GM23338 (cell line): ENCODE measurements at regions not wholly inside any gene's neighbourhood (a gene's known extent, or its start where the extent isn't known, plus 50 kb on each side); places are given as distances from the start of the nearest gene placed in this dataset.

Source experiments
- ATAC-seq: fragments of 200-7000 bp; cut with Tn5 transposase; 3 replicates; pipeline ENCODE4 v1.9.1; 2020
- DNase-seq: peaks from one replicate; pipeline ENCODE4 v3.0.0-alpha.2; 2015; ENCODE audit warnings: low spot score
- H2AFZ ChIP-seq: fragments of 200-600 bp; sonication (generic); 2 replicates; pipeline ENCODE4 v1.8.0; 2016; ENCODE audit warnings: antibody characterized with exemption, mild to moderate bottlenecking, moderate library complexity
- H3F3A ChIP-seq: fragments of 200-600 bp; sonication (generic); replicated peaks from 2 replicates; pipeline ENCODE4 v1.8.0; 2017; ENCODE audit warnings: antibody characterized with exemption, mixed run types, low read depth
- H3K27ac ChIP-seq: fragments of 200-600 bp; sonication (generic); 2 replicates; pipeline ENCODE4 v1.6.1; 2016; ENCODE audit warnings: low read depth
- H3K27me3 ChIP-seq: fragments of 200-600 bp; sonication (generic); 2 replicates; pipeline ENCODE4 v1.8.0; 2016; ENCODE audit warnings: mild to moderate bottlenecking, mixed run types, moderate library complexity; ENCODE audit not compliant: insufficient read depth
- H3K36me3 ChIP-seq: fragments of 200-600 bp; sonication (generic); 2 replicates; pipeline ENCODE4 v1.8.0; 2016; ENCODE audit warnings: mild to moderate bottlenecking; ENCODE audit not compliant: insufficient read depth
- H3K4me1 ChIP-seq: fragments of 200-600 bp; sonication (generic); 2 replicates; pipeline ENCODE4 v1.8.0; 2016; ENCODE audit warnings: mild to moderate bottlenecking, moderate library complexity; ENCODE audit not compliant: insufficient read depth
- H3K4me2 ChIP-seq: fragments of 200-600 bp; sonication (generic); 2 replicates; pipeline ENCODE4 v1.7.1; 2017; ENCODE audit warnings: mixed run types
- H3K4me3 ChIP-seq: fragments of 200-600 bp; sonication (generic); 2 replicates; pipeline ENCODE4 v1.6.1; 2016; ENCODE audit warnings: mixed run types
- H3K79me2 ChIP-seq: fragments of 200-600 bp; sonication (generic); replicated peaks from 2 replicates; pipeline ENCODE4 v1.8.0; 2017; ENCODE audit warnings: mild to moderate bottlenecking; ENCODE audit not compliant: insufficient read depth
- H3K9me2 ChIP-seq: fragments of 200-600 bp; sonication (generic); 2 replicates; pipeline ENCODE4 v1.8.0; 2017; ENCODE audit not compliant: insufficient read depth
- H4K20me1 ChIP-seq: fragments of 200-600 bp; sonication (generic); replicated peaks from 2 replicates; pipeline ENCODE4 v1.8.0; 2017; ENCODE audit warnings: mild to moderate bottlenecking; ENCODE audit not compliant: insufficient read depth
- H3K27ac Mint-ChIP-seq: 2 replicates; pipeline ENCODE4 v1.8.0; 2020; ENCODE audit warnings: inconsistent platforms, mild to moderate bottlenecking, moderate library complexity, mixed read lengths
- H3K27me3 Mint-ChIP-seq: 3 replicates; pipeline ENCODE4 v1.8.0; 2022; ENCODE audit warnings: low read depth, mild to moderate bottlenecking, moderate library complexity, mixed read lengths, inconsistent platforms; ENCODE audit not compliant: insufficient read depth, poor library complexity
- H3K36me3 Mint-ChIP-seq: 3 replicates; pipeline ENCODE4 v1.8.0; 2021; ENCODE audit warnings: low read depth, mild to moderate bottlenecking, inconsistent platforms, moderate library complexity, mixed read lengths
- H3K4me1 Mint-ChIP-seq: 3 replicates; pipeline ENCODE4 v1.8.0; 2020; ENCODE audit warnings: mild to moderate bottlenecking, inconsistent platforms, mixed read lengths
- H3K4me3 Mint-ChIP-seq: 3 replicates; pipeline ENCODE4 v1.8.0; 2021; ENCODE audit warnings: moderate library complexity, mild to moderate bottlenecking, inconsistent platforms, mixed read lengths
- H3K9me3 Mint-ChIP-seq: 3 replicates; pipeline ENCODE4 v1.8.0; 2020; ENCODE audit warnings: moderate library complexity, mild to moderate bottlenecking, inconsistent platforms, mixed read lengths
- CTCF ChIP-seq, 2 experiments: fragments of 200-600 bp in 1 of 2; sonication (generic) in 1 of 2; conservative IDR thresholded peaks; 2 replicates each; pipeline versions ENCODE4 v1.5.1 to v1.6.1; 2016 to 2017; ENCODE audit warnings: antibody characterized with exemption in 2 of 2, low read depth in 2 of 2, mild to moderate bottlenecking in 2 of 2, moderate library complexity in 1 of 2
- ETS1 ChIP-seq: IDR thresholded peaks from 2 replicates; pipeline ENCODE4 v1.6.1; 2016; ENCODE audit warnings: antibody characterized with exemption
- EZH2 ChIP-seq: fragments of 200-600 bp; sonication (generic); IDR thresholded peaks from one replicate; pipeline ENCODE4 v1.8.0; 2017; ENCODE audit warnings: antibody characterized with exemption, mild to moderate bottlenecking, low read depth; ENCODE audit not compliant: unreplicated experiment
- EZH2phosphoT487 ChIP-seq: fragments of 200-600 bp; sonication (generic); IDR thresholded peaks from one replicate; pipeline ENCODE4 v1.8.1; 2018; ENCODE audit warnings: antibody characterized with exemption; ENCODE audit not compliant: unreplicated experiment
- JUNB ChIP-seq: IDR thresholded peaks from one replicate; pipeline ENCODE4 v1.6.1; 2016; ENCODE audit warnings: antibody characterized with exemption; ENCODE audit not compliant: unreplicated experiment
- NANOG ChIP-seq: IDR thresholded peaks from 2 replicates; pipeline ENCODE4 v1.6.1; 2016; ENCODE audit warnings: antibody characterized with exemption, borderline replicate concordance
- POLR2AphosphoS5 ChIP-seq: IDR thresholded peaks from 2 replicates; pipeline ENCODE4 v1.6.1; 2016; ENCODE audit warnings: antibody characterized with exemption, low read depth
- REST ChIP-seq: IDR thresholded peaks from one replicate; pipeline ENCODE4 v1.6.1; 2018; ENCODE audit warnings: antibody characterized with exemption; ENCODE audit not compliant: unreplicated experiment
- STAT1 ChIP-seq: IDR thresholded peaks from one replicate; pipeline ENCODE4 v1.6.1; 2016; ENCODE audit warnings: antibody characterized with exemption; ENCODE audit not compliant: unreplicated experiment
- ZNF114 ChIP-seq: fragments of 250-450 bp; sonication (Bioruptor Pico); IDR thresholded peaks from 2 replicates; pipeline ENCODE4 v1.5.0; 2020; ENCODE audit warnings: mild to moderate bottlenecking, moderate library complexity
- ZNF331 ChIP-seq: fragments of 250-450 bp; sonication (Bioruptor Pico); IDR thresholded peaks from 2 replicates; pipeline ENCODE4 v1.5.0; 2020; ENCODE audit warnings: low read depth, mild to moderate bottlenecking, moderate library complexity
- ZNF462 ChIP-seq: fragments of 250-450 bp; sonication (Bioruptor Pico); IDR thresholded peaks from 2 replicates; pipeline ENCODE4 v1.5.0; 2020; ENCODE audit warnings: mild to moderate bottlenecking, moderate library complexity

- no peaks in the 10 kb centered on the region for H3F3A ChIP-seq
- H3K36me3 Mint-ChIP-seq, result no peaks in the 10 kb centered on the region
- no peaks in the 10 kb centered on the region for H3K36me3 ChIP-seq
- no peak for DNase-seq
- H3K27ac ChIP-seq, result no peak overlapping the region
- no peak for ATAC-seq
- H3K4me1 ChIP-seq, result no peaks in the 10 kb centered on the region
- H3K79me2 ChIP-seq, result no peaks in the 10 kb centered on the region
- H3K4me2 ChIP-seq, result no peak overlapping the region
- H4K20me1 ChIP-seq, result no peaks in the 10 kb centered on the region
- no peaks in the 10 kb centered on the region for H3K9me3 Mint-ChIP-seq
- H3K4me1 Mint-ChIP-seq, result no peaks in the 10 kb centered on the region
- TF ChIP-seq POLR2AphosphoS5 (no peak), JUNB (no peak), ZNF462 (CRISPR knock-in tag) (no peak), ETS1 (no peak), NANOG (no peak), EZH2 (no peak), ZNF331 (CRISPR knock-in tag) (no peak), REST (no peak), EZH2phosphoT487 (no peak), STAT1 (no peak), ZNF114 (CRISPR knock-in tag) (no peak), CTCF (conservative IDR thresholded peaks at IDR 0.05; ENCODE audit: low read depth in 2 of 2) (no peak)
- H3K9me2 ChIP-seq, result no peaks in the 10 kb centered on the region; the same call in 1 of the 2 replicates
- no peak overlapping the region for H3K4me3 Mint-ChIP-seq
- no peaks in the 10 kb centered on the region for H3K27me3 Mint-ChIP-seq
- no peak overlapping the region for H3K4me3 ChIP-seq
- H2AFZ ChIP-seq, result no peak overlapping the region
- no peak overlapping the region for H3K27ac Mint-ChIP-seq
- H3K27me3 ChIP-seq, result no peaks in the 10 kb centered on the region
These were observed 173.8 kb downstream of the GAS1 start for GRCh38 chr9:86773422-86773945.
